OCI-LY3 (cell line): ENCODE measurements at regions not wholly inside any gene's neighbourhood (a gene's known extent, or its start where the extent isn't known, plus 50 kb on each side); places are given as distances from the start of the nearest gene placed in this dataset.

Experiments
- EZH2phosphoT487 ChIP-seq: fragments of 200-600 bp; shearing (Covaris generic); IDR thresholded peaks from 2 replicates; pipeline ENCODE4 v1.6.1; 2018; ENCODE audit warnings: antibody characterized with exemption, mixed run types, low read depth
- TF ChIP-seq, protein P1 (sequence below): fragments of 200-600, 300-600 bp; sonication (generic); IDR thresholded peaks from 2 replicates; pipeline ENCODE4 v1.5.1; 2014; ENCODE audit warnings: antibody characterized with exemption, low read length, low read depth

DNA sequence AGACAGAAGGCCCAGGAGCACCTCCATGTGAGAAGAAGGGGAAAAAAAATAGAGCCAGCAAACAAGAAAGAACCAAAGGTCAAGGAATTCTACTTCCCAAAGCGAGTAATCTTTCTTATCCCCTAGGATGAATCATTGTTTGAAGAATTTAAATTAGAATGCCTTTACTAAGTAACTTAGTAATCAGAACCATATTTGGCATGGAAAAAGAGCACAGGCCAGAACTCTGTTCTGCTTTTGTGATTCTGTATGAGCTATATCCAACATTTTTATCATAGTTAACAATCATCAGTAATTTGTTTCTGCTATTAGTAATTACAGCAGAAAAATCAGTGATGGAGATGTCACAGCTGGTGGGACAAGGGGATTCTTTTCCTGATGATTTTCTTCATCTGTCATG lies 228.8 kb upstream of the FAM83B start:
- TF ChIP-seq, protein P1, sequence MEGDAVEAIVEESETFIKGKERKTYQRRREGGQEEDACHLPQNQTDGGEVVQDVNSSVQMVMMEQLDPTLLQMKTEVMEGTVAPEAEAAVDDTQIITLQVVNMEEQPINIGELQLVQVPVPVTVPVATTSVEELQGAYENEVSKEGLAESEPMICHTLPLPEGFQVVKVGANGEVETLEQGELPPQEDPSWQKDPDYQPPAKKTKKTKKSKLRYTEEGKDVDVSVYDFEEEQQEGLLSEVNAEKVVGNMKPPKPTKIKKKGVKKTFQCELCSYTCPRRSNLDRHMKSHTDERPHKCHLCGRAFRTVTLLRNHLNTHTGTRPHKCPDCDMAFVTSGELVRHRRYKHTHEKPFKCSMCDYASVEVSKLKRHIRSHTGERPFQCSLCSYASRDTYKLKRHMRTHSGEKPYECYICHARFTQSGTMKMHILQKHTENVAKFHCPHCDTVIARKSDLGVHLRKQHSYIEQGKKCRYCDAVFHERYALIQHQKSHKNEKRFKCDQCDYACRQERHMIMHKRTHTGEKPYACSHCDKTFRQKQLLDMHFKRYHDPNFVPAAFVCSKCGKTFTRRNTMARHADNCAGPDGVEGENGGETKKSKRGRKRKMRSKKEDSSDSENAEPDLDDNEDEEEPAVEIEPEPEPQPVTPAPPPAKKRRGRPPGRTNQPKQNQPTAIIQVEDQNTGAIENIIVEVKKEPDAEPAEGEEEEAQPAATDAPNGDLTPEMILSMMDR = no peak
- no peak for TF ChIP-seq EZH2phosphoT487
